IMR-90 (cell line): ENCODE measurements at regions not wholly inside any gene's neighbourhood (a gene's known extent, or its start where the extent isn't known, plus 50 kb on each side); places are given as distances from the start of the nearest gene placed in this dataset.

ENCODE experiments used
- ATAC-seq: fragments of 200-7000 bp; cut with Tn5 transposase; 2 replicates; pipeline ENCODE4 v1.9.1; 2020; ENCODE audit warnings: low read depth, mild to moderate bottlenecking, moderate library complexity
- BruUV-seq: library from RNA; stranded (reverse); fragments of 400-500 nt; replicated peaks from 2 replicates; lab custom pipeline; 2021; lab: Mats Ljungman, UMichigan
- CTCF ChIA-PET: fragments of 300-600 bp; formaldehyde crosslinking; extraction: SDS; loops from one replicate; lab custom pipeline; 2021; ENCODE audit warnings: antibody characterized with exemption; lab: Yijun Ruan, JAX
- POLR2A ChIA-PET: fragments of 300-600 bp; sonication (Branson Sonifier 250); formaldehyde crosslinking; loops from one replicate; lab custom pipeline; 2022; ENCODE audit warnings: antibody characterized with exemption; ENCODE audit not compliant: unreplicated experiment; lab: Charles Lee
- DNase-seq: peaks from one replicate; pipeline ENCODE4 v3.0.0; 2013
- H2AFZ ChIP-seq: replicated peaks from 2 replicates; pipeline ENCODE3; 2013; ENCODE audit warnings: low read length, mild to moderate bottlenecking; ENCODE audit not compliant: poor library complexity
- H2AK5ac ChIP-seq: 2 replicates; pipeline ENCODE4 v1.6.1; 2013; ENCODE audit warnings: low read depth, low read length, inconsistent platforms
- H2AK9ac ChIP-seq: replicated peaks from 2 replicates; pipeline ENCODE3; 2013; ENCODE audit warnings: mild to moderate bottlenecking, low read depth, low read length, moderate library complexity; ENCODE audit not compliant: poor library complexity
- H2BK120ac ChIP-seq: 2 replicates; pipeline ENCODE4 v1.6.1; 2013; ENCODE audit warnings: low read depth, low read length, inconsistent platforms
- H2BK15ac ChIP-seq: 3 replicates; pipeline ENCODE4 v1.6.1; 2013; ENCODE audit warnings: low read depth, low read length, inconsistent platforms
- H2BK20ac ChIP-seq: 2 replicates; pipeline ENCODE4 v1.6.1; 2013; ENCODE audit warnings: low read depth, mild to moderate bottlenecking, inconsistent platforms, low read length, moderate library complexity
- H2BK5ac ChIP-seq: 2 replicates; pipeline ENCODE4 v1.6.1; 2013; ENCODE audit warnings: mild to moderate bottlenecking, low read depth, low read length, inconsistent platforms; ENCODE audit not compliant: poor library complexity, severe bottlenecking
- H3K14ac ChIP-seq: replicated peaks from 2 replicates; pipeline ENCODE4 v1.6.1; 2013; ENCODE audit warnings: low read depth, low read length, inconsistent platforms
- H3K18ac ChIP-seq: 2 replicates; pipeline ENCODE4 v1.6.1; 2013; ENCODE audit warnings: low read depth, low read length, control low read depth
- H3K23ac ChIP-seq: 2 replicates; pipeline ENCODE4 v1.6.1; 2013; ENCODE audit warnings: low read depth, low read length, inconsistent platforms
- H3K27ac ChIP-seq: 2 replicates; pipeline ENCODE4 v1.5.1; 2013; ENCODE audit warnings: mild to moderate bottlenecking, control low read depth, low read length; ENCODE audit not compliant: insufficient read depth
- H3K27me3 ChIP-seq: 2 replicates; pipeline ENCODE4 v1.6.1; 2013; ENCODE audit warnings: low read length; ENCODE audit not compliant: control insufficient read depth, insufficient read depth
- H3K36me3 ChIP-seq: 2 replicates; pipeline ENCODE4 v1.6.1; 2013; ENCODE audit warnings: low read length, mixed read lengths; ENCODE audit not compliant: control insufficient read depth, insufficient read depth
- H3K4ac ChIP-seq: 2 replicates; pipeline ENCODE4 v1.6.1; 2013; ENCODE audit warnings: low read depth, low read length, inconsistent platforms
- H3K4me1 ChIP-seq: 2 replicates; pipeline ENCODE4 v1.6.1; 2013; ENCODE audit warnings: low read length, mixed read lengths; ENCODE audit not compliant: control insufficient read depth, insufficient read depth
- H3K4me2 ChIP-seq: 2 replicates; pipeline ENCODE4 v1.6.1; 2013; ENCODE audit warnings: low read depth, mild to moderate bottlenecking, control low read depth, low read length, moderate library complexity
- H3K4me3 ChIP-seq: 2 replicates; pipeline ENCODE4 v1.5.1; 2013; ENCODE audit warnings: low read depth, mild to moderate bottlenecking, control low read depth, low read length, moderate library complexity; ENCODE audit not compliant: insufficient read depth
- H3K56ac ChIP-seq: 2 replicates; pipeline ENCODE4 v1.6.1; 2013; ENCODE audit warnings: low read length, inconsistent platforms; ENCODE audit not compliant: insufficient read depth; ENCODE audit errors: extremely low read depth
- H3K79me1 ChIP-seq, 2 experiments: 2 replicates each; pipeline ENCODE4 v1.6.1; 2013; ENCODE audit warnings: low read length in 2 of 2, inconsistent platforms in 1 of 2, low read depth in 1 of 2
- H3K9ac ChIP-seq: 2 replicates; pipeline ENCODE4 v1.6.1; 2013; ENCODE audit warnings: low read depth, low read length, control low read depth
- H3K9me1 ChIP-seq: 2 replicates; pipeline ENCODE4 v1.6.1; 2013; ENCODE audit warnings: low read length, inconsistent platforms; ENCODE audit not compliant: insufficient read depth
- H3K9me3 ChIP-seq: 2 replicates; pipeline ENCODE4 v1.6.1; 2013; ENCODE audit warnings: low read length; ENCODE audit not compliant: control insufficient read depth, insufficient read depth
- H4K20me1 ChIP-seq: 2 replicates; pipeline ENCODE4 v1.6.1; 2013; ENCODE audit warnings: low read length, inconsistent platforms; ENCODE audit not compliant: insufficient read depth
- H4K5ac ChIP-seq: 2 replicates; pipeline ENCODE4 v1.6.1; 2013; ENCODE audit warnings: mild to moderate bottlenecking, low read depth, low read length, control low read depth
- H4K8ac ChIP-seq, 2 experiments: 2 replicates each; pipeline ENCODE4 v1.6.1; 2013; ENCODE audit warnings: low read depth in 2 of 2, low read length in 2 of 2, control low read depth in 1 of 2, inconsistent platforms in 1 of 2
- H4K91ac ChIP-seq: 2 replicates; pipeline ENCODE4 v1.6.1; 2013; ENCODE audit warnings: low read depth, low read length, inconsistent platforms; ENCODE audit not compliant: insufficient read depth
- CEBPB ChIP-seq: IDR thresholded peaks from 2 replicates; pipeline ENCODE4 v1.6.1; 2012; ENCODE audit warnings: low read depth, low read length, improper control_type of control experiment
- FOS ChIP-seq: fragments of 150-350 bp; IDR thresholded peaks from 2 replicates; pipeline ENCODE4 v1.6.1; 2016; ENCODE audit warnings: low read depth, low read length
- POLR2A ChIP-seq: IDR thresholded peaks from 2 replicates; pipeline ENCODE4 v1.6.1; 2012; ENCODE audit warnings: mild to moderate bottlenecking, low read depth, low read length
- SMC3 ChIP-seq: fragments of 150-350 bp; IDR thresholded peaks from 2 replicates; pipeline ENCODE4 v1.6.1; 2016; ENCODE audit warnings: low read depth, mild to moderate bottlenecking, antibody characterized with exemption, low read length, moderate library complexity
- WGBS, 2 experiments: methylation state at CpG; one replicate each; pipeline versions ENCODE4 v1.1.5 to v1.1.7; 2013; ENCODE audit warnings: missing lambda C conversion rate in 2 of 2; ENCODE audit not compliant: insufficient read length in 1 of 2; ENCODE audit errors: extremely low coverage in 2 of 2; 5-methylcytosine and 5-hydroxymethylcytosine counted together
- dilution Hi-C: fragments of 300-500 bp; cut with HindIII; formaldehyde crosslinking; loops from one replicate; pipeline ENCODE4 v1.14.3; 2018; ENCODE audit warnings: low sequenced_read_pairs; ENCODE audit not compliant: unreplicated experiment
- in situ Hi-C: fragments of 300-500 bp; cut with MboI; formaldehyde crosslinking; loops from 3 replicates; pipeline ENCODE4 v1.14.3; 2019; ENCODE audit warnings: low sequenced_read_pairs, inconsistent platforms, mixed read lengths
- intact Hi-C: fragments of 100-400 bp; cut with micrococcal nuclease; formaldehyde crosslinking; loops from 2 replicates; pipeline ENCODE4 v1.10.0; 2022

GRCh38 chr14:85296456-85297210 is 233.3 kb upstream of the FLRT2 start:
- Histone ChIP-seq H3K14ac (no peak overlapping the region), H3K4me2 (no peak overlapping the region), H2BK20ac (no peak overlapping the region), H3K4me1 (no peaks in the 10 kb centered on the region), H3K36me3 (no peaks in the 10 kb centered on the region), H4K91ac (no peak overlapping the region), H3K9me1 (no peaks in the 10 kb centered on the region), H3K18ac (no peak overlapping the region), H3K9ac (no peak overlapping the region), H2BK15ac (no peak overlapping the region), H3K27ac (peak overlapping the region; percentile 55; the same call in 1 of the 2 replicates), H2BK5ac (peak overlapping the region; percentile 39), H2AK5ac (no peak overlapping the region), H4K20me1 (no peaks in the 10 kb centered on the region), H2AFZ (no peak overlapping the region), H3K4ac (no peak overlapping the region), H2AK9ac (no peak overlapping the region), H2BK120ac (no peak overlapping the region), H3K56ac (no peak overlapping the region), H4K8ac (no peak overlapping the region), H3K79me1 (no peaks in the 10 kb centered on the region), H4K5ac (no peak overlapping the region), H3K9me3 (peaks cover 3% of the 10 kb centered on the region; the same call in 1 of the 2 replicates), H3K4me3 (no peak overlapping the region), H3K23ac (no peak overlapping the region), H3K27me3 (no peaks in the 10 kb centered on the region)
- ATAC-seq = peak; percentile 95
- in situ Hi-C loops (no loop called here), intact Hi-C loops (no loop called here), dilution Hi-C loops (no loop called here)
- POLR2A ChIA-PET = no interaction called here
- no TSS peak for BruUV-seq
- TF ChIP-seq CEBPB (peak; percentile 79), POLR2A (no peak), SMC3 (no peak), FOS (0 out of 2 replicates have a peak, but pooled peaks have one; percentile 46)
- CTCF ChIA-PET = no interaction called here
- no CpG with 5 or more reads among the region's 3 CpGs for WGBS, 2 experiments
- DNase-seq = peak; percentile 70
